ENCODE measurements at regions not wholly inside any gene's neighbourhood (a gene's known extent, or its start where the extent isn't known, plus 50 kb on each side); places are given as distances from the start of the nearest gene placed in this dataset.

- Histone ChIP-seq H3K9ac (ENCODE audit: insufficient read depth, low read depth, low read length) (no peak overlapping the region), H3K4me3 (replicated peaks in 1 of 3; ENCODE audit: insufficient read depth in 1 of 3, low read depth in 2 of 3, low read length in 3 of 3) (no peak overlapping the region), H2AFZ (ENCODE audit: low read length) (no peak overlapping the region), H3K4me2 (ENCODE audit: low read depth, low read length) (no peak overlapping the region), H3K9me3 (ENCODE audit: low read length) (no peaks in the 10 kb centered on the region), H4K20me1 (ENCODE audit: insufficient read depth, low read length) (no peaks in the 10 kb centered on the region), H3K4me1 (ENCODE audit: insufficient read depth, low read length) (no peaks in the 10 kb centered on the region), H3K27ac (ENCODE audit: extremely low read length, insufficient read depth, low read length) (no peak overlapping the region), H3K79me2 (ENCODE audit: insufficient read depth, low read length) (no peaks in the 10 kb centered on the region), H3K36me3 (replicated peaks in 1 of 2; ENCODE audit: control insufficient read depth in 1 of 2, insufficient read depth in 2 of 2, low read length in 2 of 2) (no peaks in the 10 kb centered on the region), H3K27me3 (ENCODE audit: control insufficient read depth in 1 of 2, insufficient read depth in 2 of 2, low read length in 2 of 2) (no peaks in the 10 kb centered on the region)
- ATAC-seq (no peak), DNase-seq (ENCODE audit: low spot score) (no peak), FAIRE-seq (no peak)
- WGBS (ENCODE audit: low lambda C conversion rate), result 4% methylated on average over 3 of the region's 3 CpGs
- TF ChIP-seq PAX8 (CRISPR knock-in tag; IDR thresholded peaks at IDR 0.05; ENCODE audit: borderline replicate concordance) (no peak), SP1 (IDR thresholded peaks at IDR 0.05) (no peak), SP1 (CRISPR knock-in tag; IDR thresholded peaks at IDR 0.05) (no peak), TOE1 (CRISPR knock-in tag; IDR thresholded peaks at IDR 0.05) (no peak), ZNF530 (CRISPR knock-in tag; IDR thresholded peaks at IDR 0.05; ENCODE audit: low read depth) (no peak), KLF6 (CRISPR knock-in tag; IDR thresholded peaks at IDR 0.05) (no peak)
- POLR2A ChIA-PET, result no interaction called here
- intact Hi-C loops (cut with micrococcal nuclease; ENCODE audit: unreplicated experiment) (no loop called here), in situ Hi-C loops (cut with HindIII; ENCODE audit: extremely low pct_ligation_motif_present, low pct_unique_long_range_greater_than_20kb) (no loop called here)
- CTCF ChIA-PET (ENCODE audit: low intra/inter-chr PET ratio, low total read pairs), result no interaction called here
- no TSS peak for BruUV-seq (replicated peaks)
These were observed 181.9 kb downstream of the HAO1 start for GRCh38 chr20:7758406-7758805.

- Histone ChIP-seq H3K27me3 (ENCODE audit: control insufficient read depth in 1 of 2, insufficient read depth in 2 of 2, low read length in 2 of 2) (no peaks in the 10 kb centered on the region), H3K9me3 (ENCODE audit: low read length) (no peaks in the 10 kb centered on the region), H4K20me1 (ENCODE audit: insufficient read depth, low read length) (no peaks in the 10 kb centered on the region), H3K4me2 (ENCODE audit: low read depth, low read length) (no peak overlapping the region), H3K79me2 (ENCODE audit: insufficient read depth, low read length) (no peaks in the 10 kb centered on the region), H3K4me3 (replicated peaks in 1 of 3; ENCODE audit: insufficient read depth in 1 of 3, low read depth in 2 of 3, low read length in 3 of 3) (no peak overlapping the region), H3K27ac (ENCODE audit: extremely low read length, insufficient read depth, low read length) (no peak overlapping the region), H2AFZ (ENCODE audit: low read length) (no peak overlapping the region), H3K36me3 (replicated peaks in 1 of 2; ENCODE audit: control insufficient read depth in 1 of 2, insufficient read depth in 2 of 2, low read length in 2 of 2) (no peaks in the 10 kb centered on the region), H3K9ac (ENCODE audit: insufficient read depth, low read depth, low read length) (no peak overlapping the region), H3K4me1 (ENCODE audit: insufficient read depth, low read length) (no peaks in the 10 kb centered on the region)
- ChIA-PET POLR2A (no interaction called here), CTCF (ENCODE audit: low intra/inter-chr PET ratio, low total read pairs) (no interaction called here)
- TF ChIP-seq ZNF496 (CRISPR knock-in tag; IDR thresholded peaks at IDR 0.05; ENCODE audit: insufficient replicate concordance), result no peak
- no peak for TF ChIP-seq SIX1 (CRISPR knock-in tag; IDR thresholded peaks at IDR 0.05; ENCODE audit: borderline replicate concordance)
- TF ChIP-seq ZNF652 (CRISPR knock-in tag; IDR thresholded peaks at IDR 0.05; ENCODE audit: borderline replicate concordance, low read depth), result no peak
- no peak for TF ChIP-seq ZNF263 (CRISPR knock-in tag; IDR thresholded peaks at IDR 0.05)
- TF ChIP-seq ZNF205 (CRISPR knock-in tag; IDR thresholded peaks at IDR 0.05), result no peak
- TF ChIP-seq GRHL1 (CRISPR knock-in tag; conservative IDR thresholded peaks at IDR 0.05), result no peak
- TF ChIP-seq ZNF552 (CRISPR knock-in tag; IDR thresholded peaks at IDR 0.05; ENCODE audit: borderline replicate concordance), result no peak
- no peak for TF ChIP-seq PRDM4 (CRISPR knock-in tag; IDR thresholded peaks at IDR 0.05; ENCODE audit: borderline replicate concordance)
- no peak for TF ChIP-seq XRCC5 (optimal IDR thresholded peaks at IDR 0.05; ENCODE audit: low read length)
- TF ChIP-seq MAFF (IDR thresholded peaks at IDR 0.05; ENCODE audit: low read depth, low read length), result no peak
- DNase-seq (ENCODE audit: low spot score) (no peak), FAIRE-seq (no peak), ATAC-seq (no peak)
- WGBS (ENCODE audit: low lambda C conversion rate), result 17% methylated on average over 1 of the region's 1 CpG
- no TSS peak for BruUV-seq (replicated peaks)
- intact Hi-C loops (cut with micrococcal nuclease; ENCODE audit: unreplicated experiment), result no loop called here
- in situ Hi-C loops (cut with HindIII; ENCODE audit: extremely low pct_ligation_motif_present, low pct_unique_long_range_greater_than_20kb), result no loop called here
These were observed 179.8 kb downstream of the HAO1 start for GRCh38 chr20:7760247-7761031.
